Peyer's patch (tissue), 4 donors: ENCODE measurements at regions not wholly inside any gene's neighbourhood (a gene's known extent, or its start where the extent isn't known, plus 50 kb on each side); places are given as distances from the start of the nearest gene placed in this dataset.

Experiments used
- DNase-seq, 3 donors: peaks; one replicate each; pipeline ENCODE4 v3.0.0-alpha.2; 2017 to 2019
- H3K27ac ChIP-seq, 4 donors: fragments of 200-600 bp; sonication (generic); one replicate each; pipeline ENCODE4 v1.5.1; 2016 to 2019
- H3K27me3 ChIP-seq, 2 donors: fragments of 200-600 bp; sonication (generic); one replicate each; pipeline ENCODE4 v1.5.1; 2019
- H3K36me3 ChIP-seq, 3 donors: fragments of 200-600 bp; sonication (generic); one replicate each; pipeline ENCODE4 v1.5.1; 2016 to 2019
- H3K4me1 ChIP-seq, 4 donors: fragments of 200-600 bp; sonication (generic); one replicate each; pipeline ENCODE4 v1.5.1; 2016 to 2019
- H3K4me3 ChIP-seq, 4 donors: fragments of 200-600 bp; sonication (generic); 1 replicate in 3 of 4; 2 replicates in 1 of 4; pipeline ENCODE4 v1.5.1; 2016 to 2019; ENCODE audit warnings: mild to moderate bottlenecking in 1 of 4
- H3K9me3 ChIP-seq, 4 donors: fragments of 200-600 bp; sonication (generic); one replicate each; pipeline ENCODE4 v1.5.1; 2016 to 2019; ENCODE audit warnings: mild to moderate bottlenecking in 1 of 4
- POLR2A ChIP-seq, 2 donors: fragments of 450-650 bp; IDR thresholded peaks; one replicate each; pipeline ENCODE4 v1.5.1; 2017; ENCODE audit warnings: antibody characterized with exemption in 2 of 2, mild to moderate bottlenecking in 2 of 2, moderate library complexity in 2 of 2
- TF ChIP-seq, protein P1 (sequence below), 6 experiments: fragments of 450-650 bp in 4 of 6; fragments of 200-600 bp in 2 of 6; sonication (generic) in 1 of 6; IDR thresholded peaks; one replicate each; pipeline ENCODE4 v1.5.1; 2017 to 2019; ENCODE audit warnings: antibody characterized with exemption in 6 of 6, mild to moderate bottlenecking in 3 of 6, moderate library complexity in 1 of 6

DNA sequence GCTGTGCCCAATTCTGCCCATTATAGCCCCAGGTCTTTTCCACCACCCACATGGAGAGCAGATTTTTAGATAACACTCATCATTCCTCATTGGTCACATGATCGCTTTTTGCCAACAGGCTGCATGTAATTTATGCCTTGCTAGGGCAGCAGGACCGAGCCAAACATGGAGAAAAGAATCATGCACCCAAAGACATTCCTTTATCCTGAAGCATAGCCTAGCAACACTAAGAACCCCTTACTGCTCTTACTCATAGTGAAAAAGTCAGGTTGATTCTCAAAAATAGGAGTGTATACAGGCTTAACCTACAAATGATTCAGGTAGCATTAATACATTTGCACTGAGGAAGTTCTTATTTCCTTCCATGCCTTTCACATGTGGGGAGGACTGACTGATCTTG, 765.5 kb downstream of the NLGN4Y start:
- Histone ChIP-seq H3K9me3 (no peaks in the 10 kb centered on the region), H3K27me3 (no peaks in the 10 kb centered on the region), H3K4me3 (no peak overlapping the region), H3K4me1 (no peaks in the 10 kb centered on the region), H3K36me3 (no peaks in the 10 kb centered on the region), H3K27ac (no peak overlapping the region)
- DNase-seq: no peak
- no peak for TF ChIP-seq POLR2A (IDR thresholded peaks at IDR 0.05)
- TF ChIP-seq, protein P1, sequence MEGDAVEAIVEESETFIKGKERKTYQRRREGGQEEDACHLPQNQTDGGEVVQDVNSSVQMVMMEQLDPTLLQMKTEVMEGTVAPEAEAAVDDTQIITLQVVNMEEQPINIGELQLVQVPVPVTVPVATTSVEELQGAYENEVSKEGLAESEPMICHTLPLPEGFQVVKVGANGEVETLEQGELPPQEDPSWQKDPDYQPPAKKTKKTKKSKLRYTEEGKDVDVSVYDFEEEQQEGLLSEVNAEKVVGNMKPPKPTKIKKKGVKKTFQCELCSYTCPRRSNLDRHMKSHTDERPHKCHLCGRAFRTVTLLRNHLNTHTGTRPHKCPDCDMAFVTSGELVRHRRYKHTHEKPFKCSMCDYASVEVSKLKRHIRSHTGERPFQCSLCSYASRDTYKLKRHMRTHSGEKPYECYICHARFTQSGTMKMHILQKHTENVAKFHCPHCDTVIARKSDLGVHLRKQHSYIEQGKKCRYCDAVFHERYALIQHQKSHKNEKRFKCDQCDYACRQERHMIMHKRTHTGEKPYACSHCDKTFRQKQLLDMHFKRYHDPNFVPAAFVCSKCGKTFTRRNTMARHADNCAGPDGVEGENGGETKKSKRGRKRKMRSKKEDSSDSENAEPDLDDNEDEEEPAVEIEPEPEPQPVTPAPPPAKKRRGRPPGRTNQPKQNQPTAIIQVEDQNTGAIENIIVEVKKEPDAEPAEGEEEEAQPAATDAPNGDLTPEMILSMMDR (IDR thresholded peaks at IDR 0.05): no peak

DNA sequence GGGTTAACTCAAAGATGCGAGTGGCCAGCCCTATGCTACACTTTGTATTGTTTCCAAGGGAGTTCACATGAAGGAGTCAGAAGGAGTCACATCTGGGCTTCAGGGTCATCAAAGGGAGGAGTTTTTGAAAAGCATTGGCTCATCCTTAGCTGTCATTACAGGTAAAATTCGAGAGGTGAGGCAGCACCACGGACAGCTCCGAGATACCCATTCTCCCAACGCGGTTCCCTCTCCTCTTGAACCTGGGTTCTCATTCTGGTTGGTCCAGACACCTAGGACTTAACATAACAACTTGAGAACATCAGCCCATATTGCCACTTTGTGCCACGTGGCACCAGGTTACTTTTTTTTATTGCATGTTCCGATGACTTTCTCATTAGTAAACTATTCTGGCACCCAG, 768.6 kb downstream of the NLGN4Y start:
- no peaks in the 10 kb centered on the region for H3K27me3 ChIP-seq
- H3K9me3 ChIP-seq: no peaks in the 10 kb centered on the region
- no peak overlapping the region for H3K27ac ChIP-seq
- H3K36me3 ChIP-seq: no peaks in the 10 kb centered on the region
- TF ChIP-seq POLR2A (IDR thresholded peaks at IDR 0.05): no peak
- TF ChIP-seq, protein P1 (IDR thresholded peaks at IDR 0.05): no peak
- no peaks in the 10 kb centered on the region for H3K4me1 ChIP-seq
- no peak for DNase-seq
- no peak overlapping the region for H3K4me3 ChIP-seq

DNA sequence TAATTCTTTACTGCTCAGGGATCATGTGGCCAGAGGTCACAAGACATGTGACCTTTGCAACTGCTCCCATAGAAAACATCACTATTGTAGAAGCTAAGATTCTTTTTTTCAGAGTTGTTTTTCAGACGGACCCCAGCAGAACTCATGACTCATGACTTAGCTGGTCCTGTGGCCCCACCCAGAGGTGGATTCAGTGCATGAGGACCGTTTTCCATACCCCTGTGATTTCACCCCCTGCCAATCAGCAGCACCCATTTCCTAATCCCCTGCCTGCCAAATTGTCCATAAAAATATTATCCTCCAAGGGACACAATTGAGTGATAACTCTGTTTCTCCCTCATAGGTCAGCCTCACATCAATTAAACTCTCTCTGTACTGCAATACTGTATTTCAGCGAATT, 777.5 kb downstream of the NLGN4Y start:
- H3K9me3 ChIP-seq: no peaks in the 10 kb centered on the region
- no peaks in the 10 kb centered on the region for H3K4me1 ChIP-seq
- DNase-seq: no peak
- no peak overlapping the region for H3K4me3 ChIP-seq
- H3K27me3 ChIP-seq: no peaks in the 10 kb centered on the region
- TF ChIP-seq, protein P1 (IDR thresholded peaks at IDR 0.05): no peak
- no peak for TF ChIP-seq POLR2A (IDR thresholded peaks at IDR 0.05)
- no peak overlapping the region for H3K27ac ChIP-seq
- H3K36me3 ChIP-seq: no peaks in the 10 kb centered on the region

DNA sequence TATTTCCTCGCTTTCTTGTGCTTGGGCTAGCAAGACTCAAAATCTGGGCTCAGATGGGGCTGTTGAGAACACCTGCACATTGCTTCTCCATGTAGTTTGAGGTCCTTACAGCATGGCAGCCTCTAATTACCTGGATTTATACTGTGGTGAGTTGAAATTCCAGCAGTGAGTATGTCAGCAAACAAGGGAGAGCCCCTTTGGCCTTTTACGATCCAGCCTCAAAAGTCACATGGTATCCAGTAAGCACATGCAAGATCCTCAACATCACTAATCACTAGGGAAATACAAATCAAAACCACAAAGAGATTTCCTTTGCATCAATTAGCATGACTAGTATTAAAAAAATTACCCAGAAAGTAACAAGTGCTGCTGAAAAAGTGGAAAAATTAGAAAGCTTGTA, 787.8 kb downstream of the NLGN4Y start:
- Histone ChIP-seq H3K4me3 (no peak overlapping the region), H3K27ac (no peak overlapping the region), H3K9me3 (no peaks in the 10 kb centered on the region), H3K36me3 (no peaks in the 10 kb centered on the region), H3K27me3 (no peaks in the 10 kb centered on the region), H3K4me1 (no peaks in the 10 kb centered on the region)
- DNase-seq: no peak
- TF ChIP-seq, protein P1 (IDR thresholded peaks at IDR 0.05): no peak
- TF ChIP-seq POLR2A (IDR thresholded peaks at IDR 0.05): no peak

DNA sequence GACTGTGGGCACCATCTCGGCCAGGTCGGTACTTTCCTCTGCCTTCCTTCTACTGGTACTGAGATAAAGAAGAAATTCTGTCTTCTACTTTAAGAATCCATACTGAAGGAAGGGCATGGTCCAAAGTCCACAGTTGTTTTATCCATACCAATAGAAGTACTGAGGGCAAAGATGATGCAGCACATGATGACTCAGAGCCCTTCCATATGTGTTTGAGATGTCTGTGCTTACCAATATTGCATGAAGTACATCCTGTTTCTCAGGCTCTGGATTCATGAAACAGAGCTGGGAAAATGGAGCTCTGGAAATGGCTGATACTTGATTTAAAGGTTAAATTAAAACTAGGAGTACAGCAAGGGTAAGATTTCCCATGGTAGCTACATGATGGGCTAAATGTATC, 799.9 kb downstream of the NLGN4Y start:
- H3K27ac ChIP-seq: no peak overlapping the region
- no peaks in the 10 kb centered on the region for H3K27me3 ChIP-seq
- H3K4me3 ChIP-seq: no peak overlapping the region
- no peaks in the 10 kb centered on the region for H3K9me3 ChIP-seq
- no peaks in the 10 kb centered on the region for H3K36me3 ChIP-seq
- DNase-seq: no peak
- H3K4me1 ChIP-seq: no peaks in the 10 kb centered on the region
- TF ChIP-seq POLR2A (IDR thresholded peaks at IDR 0.05): no peak
- TF ChIP-seq, protein P1 (IDR thresholded peaks at IDR 0.05): no peak

DNA sequence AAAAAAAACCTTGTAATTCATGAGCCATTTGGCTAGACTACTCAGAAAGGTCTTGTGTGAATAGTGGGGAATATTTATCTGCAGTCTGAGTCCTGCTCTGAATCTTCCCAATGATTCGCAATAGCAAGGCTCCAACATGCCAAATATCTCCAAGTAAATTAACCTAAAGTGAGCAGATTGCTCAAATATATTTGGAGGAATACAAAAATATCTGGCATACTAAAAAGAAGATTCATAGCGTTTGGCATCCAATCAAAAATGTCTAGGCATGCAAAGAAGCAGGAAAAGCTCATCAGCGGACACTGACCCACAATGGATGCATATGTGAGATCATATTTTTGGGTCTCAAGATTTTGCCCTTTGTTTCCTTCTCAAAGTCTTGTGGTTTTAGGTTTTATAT, 800.9 kb downstream of the NLGN4Y start:
- Histone ChIP-seq H3K4me1 (no peaks in the 10 kb centered on the region), H3K4me3 (no peak overlapping the region), H3K9me3 (no peaks in the 10 kb centered on the region), H3K36me3 (no peaks in the 10 kb centered on the region), H3K27ac (no peak overlapping the region), H3K27me3 (no peaks in the 10 kb centered on the region)
- DNase-seq: no peak
- TF ChIP-seq, protein P1 (IDR thresholded peaks at IDR 0.05): no peak
- TF ChIP-seq POLR2A (IDR thresholded peaks at IDR 0.05): no peak
